ENCODE measurements at regions not wholly inside any gene's neighbourhood (a gene's known extent, or its start where the extent isn't known, plus 50 kb on each side); places are given as distances from the start of the nearest gene placed in this dataset.

GRCh38 chr9:82539856-82540579 is 522.9 kb downstream of the RASEF start:
- TF ChIP-seq ZNF274 (IDR thresholded peaks at IDR 0.05; ENCODE audit: low read depth, low read length) = no peak
- no peak for TF ChIP-seq YY1 (IDR thresholded peaks at IDR 0.05; ENCODE audit: insufficient read depth, insufficient read length)
